D341Med (cell line): ENCODE measurements at regions not wholly inside any gene's neighbourhood (a gene's known extent, or its start where the extent isn't known, plus 50 kb on each side); places are given as distances from the start of the nearest gene placed in this dataset.

Experiments
- DNase-seq: peaks from one replicate; pipeline ENCODE4 v3.0.0; 2012; ENCODE audit warnings: low spot score

DNA sequence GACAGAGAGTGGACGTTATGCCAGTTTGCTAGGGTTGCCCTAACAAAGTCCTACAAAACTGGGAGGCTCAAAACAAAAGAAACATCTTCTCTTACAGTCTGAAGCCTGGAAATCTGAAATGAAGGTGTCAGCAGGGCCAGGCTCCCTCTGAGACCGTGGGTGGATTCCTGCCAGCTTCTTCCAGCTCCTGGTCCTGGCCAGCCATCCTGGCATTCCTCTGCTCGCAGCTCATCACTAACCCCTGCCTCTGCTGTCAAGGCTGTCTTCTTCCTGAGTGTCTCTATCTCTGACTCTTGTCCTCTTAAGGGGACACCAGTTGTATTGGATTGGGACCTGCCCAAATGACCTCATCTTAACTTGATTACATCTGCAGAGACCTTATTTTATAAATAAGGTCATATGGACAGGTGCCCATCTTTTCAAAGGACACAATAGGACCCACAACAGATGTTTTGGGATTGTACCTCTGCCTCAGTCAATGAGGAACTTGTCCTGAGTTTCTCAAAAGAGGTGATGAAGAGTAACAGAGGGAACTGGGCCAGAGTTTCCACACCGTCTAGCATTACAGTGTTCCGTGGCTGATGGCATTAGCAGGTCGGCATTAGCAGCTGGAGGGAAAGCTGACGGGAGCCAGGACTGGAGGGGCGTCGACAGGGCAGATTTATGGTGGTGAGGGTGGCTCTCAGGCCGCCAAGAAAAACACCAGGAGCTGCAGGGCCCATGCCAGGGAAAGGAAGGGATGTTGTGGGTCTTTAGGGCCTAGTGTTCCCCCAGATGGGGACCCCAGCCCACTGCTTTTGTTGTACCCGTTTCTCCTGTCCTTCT, 157.3 kb downstream of the TBXT start:
- DNase-seq = no peak

DNA sequence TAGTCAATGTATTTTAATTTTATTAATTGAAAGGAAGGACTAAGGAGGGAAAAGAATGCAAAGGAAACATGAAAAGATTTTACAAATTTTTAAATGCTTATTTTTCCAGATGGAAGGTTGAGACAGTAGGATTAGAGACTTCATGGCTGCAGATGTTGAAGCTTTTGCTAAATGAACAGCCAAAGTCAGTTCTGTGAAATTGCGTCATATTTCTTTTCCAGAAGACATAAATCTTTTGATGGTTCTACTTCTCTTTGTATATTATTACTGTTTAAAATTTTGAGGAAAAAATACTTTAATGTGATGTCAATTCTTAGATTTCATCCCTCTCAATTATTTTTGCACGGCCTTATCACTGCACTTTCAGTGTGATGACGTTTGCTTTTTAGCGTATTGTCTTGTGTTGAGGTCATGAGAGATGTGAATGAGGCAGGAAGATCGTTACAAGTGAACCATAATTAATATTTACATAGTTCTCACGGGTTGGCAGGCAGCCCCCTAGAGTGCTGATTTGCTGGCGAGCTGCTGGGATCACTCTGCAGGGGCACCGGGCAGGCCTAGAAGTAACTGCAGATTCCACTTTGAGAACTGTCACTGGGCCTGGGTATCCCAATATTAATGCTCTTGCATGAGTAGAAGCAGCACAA, 158.1 kb downstream of the TBXT start:
- no peak for DNase-seq

DNA sequence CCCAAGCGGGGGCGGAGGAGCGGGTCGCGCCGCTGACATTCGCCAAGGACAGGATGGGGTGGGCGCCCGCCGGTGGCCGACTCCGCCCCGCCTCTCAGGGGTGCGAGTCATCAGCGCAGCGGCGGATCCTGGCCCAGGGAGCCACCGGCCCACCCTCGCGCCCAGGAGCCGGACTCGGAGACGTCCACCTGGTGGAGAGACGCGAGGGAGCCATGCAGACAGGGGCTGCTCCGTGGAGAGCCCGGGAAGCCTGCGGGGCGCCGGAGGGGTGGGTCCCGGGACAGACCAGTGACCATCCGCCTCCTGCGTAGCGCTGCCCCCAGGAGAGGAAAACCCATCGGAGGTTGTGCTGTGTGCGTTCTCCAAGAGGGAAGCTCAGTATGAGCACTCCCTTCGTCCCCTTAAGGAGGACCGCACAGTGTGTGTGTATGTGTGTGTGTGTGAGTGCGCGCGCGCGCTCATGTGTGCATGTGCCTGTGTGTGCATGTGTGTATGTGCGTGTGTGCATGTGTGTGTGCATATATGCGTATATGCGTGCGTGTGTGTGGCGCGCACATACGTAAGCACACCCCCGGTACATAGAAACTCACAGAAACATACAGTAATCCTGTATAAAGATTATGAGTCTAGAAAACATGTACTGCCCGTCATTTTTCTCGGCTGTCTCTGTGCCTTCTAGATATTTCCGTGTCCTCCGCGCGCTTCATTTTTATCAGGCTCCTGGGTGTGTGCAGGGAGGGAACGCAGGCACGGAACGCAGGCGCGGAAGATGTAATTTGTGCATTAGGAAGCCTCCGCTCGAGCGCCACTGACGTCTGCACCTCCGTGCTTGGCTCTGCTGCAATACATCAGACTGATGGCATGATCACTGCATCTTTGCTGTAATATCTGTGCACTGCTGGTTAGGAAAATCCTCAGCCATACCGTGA, 158.9 kb downstream of the TBXT start:
- DNase-seq = no peak

DNA sequence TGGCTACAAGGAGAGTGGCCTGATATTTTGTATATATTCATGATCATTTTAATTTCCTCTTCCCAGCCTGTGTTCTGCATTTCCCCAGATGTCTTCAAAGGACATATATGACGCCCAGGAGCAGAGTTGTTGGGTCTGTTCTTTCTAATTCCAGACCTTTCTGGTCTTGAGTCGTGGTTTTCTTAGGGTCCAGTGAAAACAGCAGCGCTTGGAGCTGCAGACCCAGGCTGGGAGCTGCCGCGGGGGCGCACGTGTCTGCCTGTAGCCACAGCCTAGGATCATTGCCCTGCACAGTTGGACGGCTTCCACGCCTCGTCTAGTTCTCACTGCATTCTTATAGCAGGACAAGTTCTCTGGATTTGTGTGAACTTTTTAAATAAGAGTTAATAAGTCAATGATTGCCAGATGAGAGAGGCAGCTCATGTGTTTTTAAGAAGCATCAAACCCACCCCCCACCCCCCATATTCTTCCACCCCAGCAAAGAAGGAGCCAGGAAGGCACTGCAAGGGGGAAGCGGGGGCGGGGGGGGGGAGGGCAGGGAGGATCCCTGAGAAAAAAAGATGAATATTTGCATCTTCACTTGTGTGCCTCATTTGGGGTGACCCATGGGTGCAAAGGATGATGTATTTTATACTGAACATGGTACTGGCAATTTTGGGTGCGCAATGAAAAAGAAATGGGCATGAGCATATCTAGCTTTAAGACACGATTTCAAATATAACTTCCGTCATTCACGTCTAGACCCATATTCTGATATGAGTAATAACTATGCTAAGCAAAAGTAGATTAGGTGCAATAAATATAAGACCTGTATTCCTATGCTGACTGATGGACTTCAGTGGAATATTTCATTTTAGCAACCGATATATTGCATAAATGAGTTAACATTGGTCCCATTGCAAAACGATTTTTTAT, 160.0 kb downstream of the TBXT start:
- no peak for DNase-seq

DNA sequence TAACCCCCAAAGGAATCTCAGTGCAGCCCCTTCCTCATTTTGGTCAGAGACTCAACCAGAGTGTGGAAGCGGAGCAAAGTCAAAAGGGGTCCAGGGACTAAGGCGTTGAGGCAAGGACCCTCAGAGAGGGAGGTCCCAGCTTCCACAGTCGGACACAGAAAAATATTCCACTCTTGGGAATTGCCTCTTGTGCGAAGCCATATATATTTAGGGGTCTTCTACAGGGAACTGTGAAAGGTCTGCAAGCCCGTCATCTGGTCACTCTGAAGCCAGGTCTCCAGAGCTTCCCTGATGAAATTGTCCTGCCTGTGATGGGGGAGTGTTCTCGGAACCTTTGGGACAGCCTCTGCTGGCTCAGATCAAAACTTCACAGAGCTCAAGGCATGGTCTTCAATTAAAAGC, 160.8 kb downstream of the TBXT start:
- no peak for DNase-seq

DNA sequence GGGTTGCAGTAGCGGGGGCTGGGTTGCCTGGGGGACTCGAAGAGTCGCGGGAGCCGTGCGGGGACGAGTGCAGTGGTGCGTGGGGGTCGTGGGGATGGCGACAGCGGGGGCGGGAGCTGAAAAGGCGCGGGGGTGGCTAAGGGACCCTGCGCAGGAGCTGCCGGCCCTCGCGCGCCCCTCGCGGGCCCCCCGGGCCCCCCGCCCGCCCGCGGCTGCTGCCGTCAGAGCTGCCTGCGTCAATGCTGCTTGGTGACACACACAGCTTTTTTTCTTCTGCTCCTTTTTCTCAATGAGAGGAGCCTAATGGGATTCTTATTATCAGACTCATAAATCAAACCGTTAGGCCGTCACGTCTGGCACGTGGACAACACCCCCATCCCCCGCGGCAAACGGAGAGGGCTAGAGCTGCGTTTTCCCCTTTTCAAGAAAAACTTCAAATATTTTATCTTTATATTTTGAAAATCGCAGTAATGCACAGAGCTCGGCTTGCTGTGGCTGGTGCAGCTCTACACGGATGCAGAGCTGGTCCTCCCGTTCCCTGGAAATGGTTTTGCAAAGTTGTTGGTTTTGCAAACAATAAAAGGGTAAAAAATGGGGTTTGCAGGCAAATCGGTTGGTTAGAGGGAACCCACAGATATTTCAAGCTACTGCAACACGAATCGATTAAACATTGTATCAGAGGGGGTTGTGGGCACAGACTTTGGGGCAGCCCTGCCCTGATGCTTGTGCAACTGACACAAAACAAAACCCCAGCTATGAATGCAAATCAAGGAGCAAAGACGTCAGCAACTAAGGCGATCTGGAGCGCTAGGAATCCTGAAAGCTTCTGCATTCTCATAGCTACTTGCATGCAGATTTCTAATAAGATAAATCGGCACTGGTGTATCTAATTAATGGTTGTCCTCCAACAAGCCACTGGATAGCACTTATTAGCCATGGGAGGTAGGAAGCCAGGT, 161.4 kb downstream of the TBXT start:
- no peak for DNase-seq

DNA sequence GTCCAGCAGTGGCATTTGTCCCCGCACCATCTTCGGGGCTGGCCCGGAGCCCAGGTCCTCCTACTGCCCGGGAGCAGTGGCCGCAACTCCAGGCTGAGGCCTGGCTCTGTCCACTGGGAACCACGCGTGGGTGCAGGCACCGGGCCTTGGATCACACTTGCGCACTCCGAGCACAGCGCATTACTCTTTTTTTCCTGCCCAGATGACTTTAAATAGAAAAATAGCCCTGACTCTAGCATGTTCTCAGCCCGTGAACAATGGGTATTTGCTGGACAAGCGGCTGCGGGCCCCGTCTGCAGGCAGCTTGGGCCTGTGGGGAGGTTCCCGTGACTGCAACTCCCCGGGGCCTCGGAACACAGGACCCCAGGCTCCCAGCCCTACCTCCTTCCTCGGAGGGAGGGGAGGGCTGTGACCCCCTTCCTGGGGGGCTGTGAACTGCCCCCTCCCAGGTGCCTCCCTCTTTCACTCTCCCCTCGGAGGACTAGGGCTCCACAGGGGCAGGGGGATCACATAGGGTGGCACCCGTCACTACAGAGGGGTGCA, 162.2 kb downstream of the TBXT start:
- DNase-seq = no peak

DNA sequence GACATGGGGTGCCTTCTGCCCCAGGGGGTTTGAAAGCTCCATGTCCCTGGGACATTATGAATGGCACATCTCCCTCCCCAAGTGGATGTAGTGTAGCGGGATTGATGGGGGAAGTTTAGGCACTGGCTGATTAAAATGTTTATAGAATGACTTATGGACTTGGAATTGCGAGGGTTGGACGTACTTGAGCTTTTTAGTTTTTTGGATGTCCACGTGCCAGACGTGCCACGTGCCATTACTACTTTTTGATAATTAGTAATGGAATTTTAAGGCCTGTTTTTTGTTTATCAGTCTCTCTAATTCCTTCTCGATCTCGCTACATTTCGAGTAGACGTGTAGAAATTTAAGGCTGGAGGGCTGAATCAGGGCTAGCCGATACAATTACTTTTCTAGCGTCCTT, 162.8 kb downstream of the TBXT start:
- DNase-seq = no peak

DNA sequence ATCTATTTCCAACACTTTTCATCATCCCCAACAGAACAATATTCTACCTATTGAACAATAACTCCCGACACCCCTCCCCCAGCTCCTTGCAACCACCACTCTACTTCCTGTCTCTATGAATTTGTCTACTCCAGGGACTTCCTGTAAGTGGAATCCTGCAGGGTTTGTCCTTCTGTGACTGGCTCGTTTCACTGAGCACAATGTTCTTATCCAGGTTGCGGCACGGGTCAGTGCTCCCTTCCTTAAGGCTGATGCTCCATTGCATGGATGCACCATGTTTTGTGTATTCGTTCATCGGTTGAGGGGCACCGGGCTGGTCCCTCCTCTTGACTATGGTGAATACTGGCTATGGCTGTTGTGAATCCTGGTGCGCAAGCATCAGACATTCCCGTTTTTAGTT, 163.2 kb downstream of the TBXT start:
- DNase-seq = no peak

DNA sequence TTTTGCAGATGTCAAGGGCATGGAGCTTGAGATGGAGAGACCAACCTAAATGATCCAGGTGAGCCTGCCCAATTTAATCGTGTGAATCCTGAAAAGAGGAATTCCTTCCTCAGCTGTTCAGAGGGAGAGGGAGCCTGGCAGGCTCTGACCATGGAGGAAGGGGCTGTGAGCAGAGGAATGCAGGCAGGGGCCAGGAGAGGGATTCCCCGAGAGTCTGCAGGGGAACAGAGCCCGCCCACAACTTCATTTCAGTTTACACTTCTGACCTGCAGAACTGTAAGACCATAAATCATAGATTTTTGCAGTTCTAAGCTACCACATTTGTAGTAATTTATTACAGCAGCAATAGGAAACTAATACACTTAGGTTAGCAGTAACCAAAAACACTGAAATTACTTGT, 164.1 kb downstream of the TBXT start:
- DNase-seq = no peak

DNA sequence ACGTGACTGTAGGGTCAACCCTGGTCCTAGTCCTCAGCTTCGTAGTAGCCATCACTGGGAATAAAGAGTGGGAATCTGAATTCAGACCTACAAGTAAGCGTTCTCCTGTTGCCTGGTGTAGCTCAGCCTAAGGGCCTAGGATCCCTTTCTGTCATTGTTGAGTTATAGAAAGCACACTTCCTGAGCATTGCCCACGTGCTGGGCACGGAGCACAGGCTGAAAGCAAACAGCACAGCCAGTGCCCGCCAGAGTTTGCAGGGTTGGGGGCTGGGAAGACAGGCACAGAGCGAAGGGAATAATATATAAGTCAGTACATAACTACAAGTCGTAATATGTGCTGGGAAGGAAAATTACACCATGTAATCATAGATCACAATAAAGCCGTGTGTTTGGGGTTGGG, 166.3 kb downstream of the TBXT start:
- DNase-seq = no peak

DNA sequence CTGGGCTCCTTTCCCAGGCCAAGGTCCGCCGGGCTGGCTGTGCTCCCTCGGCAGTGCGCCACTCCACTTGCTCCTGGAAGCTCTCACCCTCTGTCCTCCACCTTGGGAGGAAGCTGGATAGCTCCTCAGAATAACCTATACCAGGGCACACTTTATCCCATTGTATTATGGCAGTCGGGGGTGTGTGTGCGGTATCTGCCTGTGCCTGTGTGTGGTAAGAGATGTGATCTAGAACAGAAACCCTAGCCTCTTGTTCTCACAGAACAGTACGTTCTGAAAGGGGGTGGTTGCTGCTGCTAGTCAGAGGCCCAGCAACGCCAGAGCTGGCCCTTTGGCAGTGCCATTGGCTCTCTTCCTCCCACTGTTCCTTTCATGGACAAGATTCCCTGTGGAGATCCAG, 168.4 kb downstream of the TBXT start:
- no peak for DNase-seq

DNA sequence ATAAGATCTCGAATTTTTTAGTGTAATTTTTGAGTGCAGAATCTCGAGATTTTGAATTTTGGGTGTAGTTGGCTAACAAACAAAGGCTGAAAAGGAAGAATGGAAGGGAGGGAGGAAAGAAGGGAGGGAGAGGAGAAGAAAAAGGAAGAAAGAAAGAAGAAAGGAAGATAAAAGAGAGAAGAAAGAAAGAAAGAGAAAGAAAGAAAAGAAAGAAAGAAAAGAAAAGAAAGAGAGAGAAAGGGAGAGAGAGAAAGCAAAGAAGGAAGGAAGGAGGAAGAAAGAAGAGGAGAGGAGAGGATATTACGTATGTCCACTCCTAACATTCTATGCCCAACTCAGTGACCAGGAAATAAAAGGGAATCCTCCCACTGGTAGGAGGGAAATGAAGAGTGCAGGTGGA, 169.6 kb downstream of the TBXT start:
- DNase-seq = no peak

DNA sequence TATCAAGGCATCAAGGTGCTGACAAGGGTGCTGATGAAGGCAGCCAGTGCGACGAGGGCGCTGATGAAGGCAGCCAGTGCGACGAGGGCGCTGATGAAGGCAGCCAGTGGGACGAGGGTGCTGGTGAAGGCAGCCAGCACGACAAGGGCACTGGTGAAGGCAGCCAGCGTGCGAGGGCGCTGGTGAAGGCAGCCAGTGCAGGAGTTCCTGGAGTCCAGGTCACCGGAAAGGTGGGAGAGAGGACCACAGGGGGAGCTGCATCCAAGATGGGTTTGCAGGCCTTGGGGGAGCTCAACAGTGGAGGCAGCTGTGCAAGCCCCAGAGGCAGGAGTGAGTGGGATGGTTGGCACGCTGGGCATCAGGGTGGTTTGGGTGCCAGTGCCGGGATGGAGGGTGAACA, 176.3 kb downstream of the TBXT start:
- no peak for DNase-seq

DNA sequence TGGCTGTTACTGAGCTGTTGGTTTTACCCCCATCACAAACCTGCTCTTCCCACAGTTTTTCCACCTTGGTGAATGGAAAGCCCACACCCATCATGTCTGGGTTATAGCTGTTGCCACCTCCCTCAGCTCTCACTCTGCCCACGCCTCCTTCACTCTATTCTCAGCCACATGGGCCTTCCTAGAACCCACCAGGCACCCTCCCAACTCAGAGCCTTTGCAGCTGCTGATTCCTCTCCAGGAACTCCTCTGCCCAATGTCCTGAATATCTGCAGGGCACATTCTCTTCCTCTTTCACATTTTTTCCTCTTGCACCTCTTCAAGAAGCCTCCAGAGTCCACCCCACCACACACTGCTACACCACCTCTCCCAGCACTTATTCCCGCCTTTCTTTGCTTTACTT, 177.4 kb downstream of the TBXT start:
- no peak for DNase-seq

DNA sequence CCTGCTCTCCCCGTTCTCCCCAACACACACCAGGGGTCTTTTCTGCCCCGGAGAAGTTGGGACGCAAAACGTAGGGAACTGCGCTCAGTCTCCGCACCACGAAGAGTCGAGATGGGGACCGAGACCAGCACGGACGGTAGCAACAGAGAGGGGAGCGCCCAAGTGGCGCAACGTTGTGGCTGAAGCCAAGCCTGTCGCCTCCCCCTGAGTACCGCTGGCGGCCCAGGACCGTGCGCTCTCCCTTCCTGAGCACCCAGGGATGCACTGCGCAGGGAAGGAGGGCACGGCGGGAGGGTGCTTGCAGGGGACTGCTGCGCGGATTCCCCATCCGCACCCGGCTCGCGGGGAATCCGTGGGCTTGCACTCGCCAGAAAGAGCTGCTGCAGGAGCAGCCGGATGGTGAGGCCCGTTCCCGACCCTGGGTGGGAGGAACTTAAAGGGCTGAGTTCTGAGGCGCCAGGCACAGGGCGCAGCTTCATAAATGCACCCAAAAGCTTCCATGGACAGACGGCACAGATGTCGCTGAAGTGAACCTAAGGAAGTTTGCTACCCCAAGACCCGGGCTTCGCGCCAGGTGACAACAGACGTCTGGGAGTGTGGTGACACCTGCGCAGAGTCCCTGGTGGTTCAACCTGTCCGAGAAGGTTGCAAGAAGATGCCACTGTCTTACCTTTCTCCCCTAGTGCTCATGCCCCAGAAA, 178.7 kb downstream of the TBXT start:
- DNase-seq = no peak

DNA sequence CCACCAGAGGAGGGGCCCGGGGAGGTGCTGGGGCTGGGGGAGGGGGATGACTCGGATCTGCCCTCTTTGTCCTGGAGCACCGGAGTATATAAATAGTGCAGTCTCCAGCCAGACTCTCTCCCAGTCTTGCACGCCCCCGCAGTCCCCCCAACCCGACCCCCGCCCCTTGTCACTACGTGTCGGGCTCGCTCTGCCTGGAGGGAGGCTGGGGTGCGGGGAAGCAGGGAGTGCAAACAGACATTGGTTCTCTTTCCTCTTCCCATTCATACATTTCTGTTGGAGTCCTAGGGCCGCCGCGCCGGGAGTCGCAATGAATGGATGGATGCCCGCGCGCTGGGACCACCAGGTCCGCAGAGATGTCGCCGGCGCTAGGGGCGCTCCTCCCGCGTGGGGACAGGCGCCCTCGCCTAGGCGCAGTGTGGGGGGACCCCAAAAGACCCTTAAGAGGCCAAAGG, 179.3 kb downstream of the TBXT start:
- no peak for DNase-seq

DNA sequence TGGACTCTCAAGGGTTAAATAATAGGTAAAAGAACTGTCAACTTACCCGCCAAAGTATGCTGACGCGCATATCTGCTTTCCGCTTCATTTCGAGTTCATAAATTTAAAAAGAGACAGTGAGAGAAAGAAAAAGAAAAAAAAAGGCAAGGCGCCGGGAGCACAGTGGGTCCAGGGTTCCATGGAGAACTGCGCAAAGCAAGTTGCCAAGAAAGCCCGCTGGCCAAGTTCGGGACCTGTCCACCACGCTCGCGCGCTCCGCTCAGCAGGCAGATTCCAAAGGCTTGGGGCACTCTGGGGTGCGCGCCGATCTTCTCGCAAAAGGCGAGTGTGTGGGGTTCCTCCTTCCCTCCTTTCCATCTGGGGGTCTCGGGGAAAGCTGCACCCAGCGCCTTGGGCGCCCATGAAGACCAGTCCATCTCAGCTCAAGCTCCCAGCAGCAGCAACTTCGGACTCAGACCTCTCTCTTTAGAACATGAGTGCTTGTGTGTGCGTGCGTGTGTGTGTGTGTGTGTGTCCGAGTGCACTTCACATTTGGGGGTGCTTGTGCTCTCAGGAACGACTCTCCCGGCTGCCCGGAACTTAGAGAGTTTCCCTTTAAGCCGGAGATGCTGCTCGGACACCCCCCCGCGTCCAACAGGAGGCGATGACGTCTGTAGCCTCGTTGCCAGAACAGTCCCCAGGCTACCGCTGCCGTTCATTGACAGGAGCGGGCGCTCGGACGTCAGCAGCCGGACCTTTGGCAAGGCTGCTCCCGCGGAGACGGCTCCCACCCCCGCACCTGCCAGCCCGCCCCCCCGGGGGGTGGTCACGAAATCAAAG, 180.0 kb downstream of the TBXT start:
- DNase-seq = no peak
